ENCODE measurements at regions not wholly inside any gene's neighbourhood (a gene's known extent, or its start where the extent isn't known, plus 50 kb on each side); places are given as distances from the start of the nearest gene placed in this dataset.

DNA sequence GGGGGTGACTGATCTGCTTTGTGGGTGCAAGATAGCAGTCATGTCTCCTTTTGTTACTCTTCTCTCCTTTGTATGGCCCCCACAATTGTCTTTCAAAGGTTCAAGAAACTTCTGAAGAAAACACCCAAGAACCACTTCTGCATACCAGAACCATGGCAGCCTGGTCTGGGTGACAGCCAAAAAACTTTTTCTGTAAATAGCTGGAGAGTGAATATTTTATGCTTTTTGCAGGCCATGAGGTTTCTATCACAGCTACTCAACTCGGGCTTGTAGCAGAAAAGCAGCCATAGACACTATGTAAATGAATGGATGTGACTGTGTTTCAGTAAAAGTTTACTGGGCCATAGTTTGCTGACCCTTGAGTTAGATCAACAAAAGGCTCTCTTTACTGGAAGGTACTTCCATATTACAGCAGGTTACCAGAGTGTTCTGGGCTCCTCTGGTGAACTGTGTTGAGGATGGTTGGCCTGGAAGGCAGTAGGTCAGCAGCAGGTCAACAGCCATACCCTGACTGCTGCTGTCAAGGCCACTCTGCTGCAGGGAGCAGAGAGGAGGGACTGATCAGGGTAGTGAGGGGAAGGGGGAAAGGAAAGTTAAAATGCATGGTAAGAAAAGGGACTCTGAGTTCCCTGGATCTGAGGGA, 116.4 kb downstream of the GDAP2 start:
- Mint-ChIP-seq H3K27ac (no peak overlapping the region), H3K4me1 (ENCODE audit: unreplicated experiment) (peaks cover 25% of the 10 kb centered on the region), H3K9me3 (peaks cover 4% of the 10 kb centered on the region)

More for the DNA sequence above, 116.4 kb downstream of the GDAP2 start:
- TF ChIP-seq, protein P1, sequence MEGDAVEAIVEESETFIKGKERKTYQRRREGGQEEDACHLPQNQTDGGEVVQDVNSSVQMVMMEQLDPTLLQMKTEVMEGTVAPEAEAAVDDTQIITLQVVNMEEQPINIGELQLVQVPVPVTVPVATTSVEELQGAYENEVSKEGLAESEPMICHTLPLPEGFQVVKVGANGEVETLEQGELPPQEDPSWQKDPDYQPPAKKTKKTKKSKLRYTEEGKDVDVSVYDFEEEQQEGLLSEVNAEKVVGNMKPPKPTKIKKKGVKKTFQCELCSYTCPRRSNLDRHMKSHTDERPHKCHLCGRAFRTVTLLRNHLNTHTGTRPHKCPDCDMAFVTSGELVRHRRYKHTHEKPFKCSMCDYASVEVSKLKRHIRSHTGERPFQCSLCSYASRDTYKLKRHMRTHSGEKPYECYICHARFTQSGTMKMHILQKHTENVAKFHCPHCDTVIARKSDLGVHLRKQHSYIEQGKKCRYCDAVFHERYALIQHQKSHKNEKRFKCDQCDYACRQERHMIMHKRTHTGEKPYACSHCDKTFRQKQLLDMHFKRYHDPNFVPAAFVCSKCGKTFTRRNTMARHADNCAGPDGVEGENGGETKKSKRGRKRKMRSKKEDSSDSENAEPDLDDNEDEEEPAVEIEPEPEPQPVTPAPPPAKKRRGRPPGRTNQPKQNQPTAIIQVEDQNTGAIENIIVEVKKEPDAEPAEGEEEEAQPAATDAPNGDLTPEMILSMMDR (conservative IDR thresholded peaks at IDR 0.05) = no peak
- no peaks in the 10 kb centered on the region for H3K27me3 Mint-ChIP-seq
- no peak overlapping the region for H3K4me3 Mint-ChIP-seq
- DNase-seq (ENCODE audit: extremely low spot score, unreplicated experiment) = no peak
- no peaks in the 10 kb centered on the region for H3K36me3 Mint-ChIP-seq
